Ramos (cell line): ENCODE measurements at regions not wholly inside any gene's neighbourhood (a gene's known extent, or its start where the extent isn't known, plus 50 kb on each side); places are given as distances from the start of the nearest gene placed in this dataset.

Source experiments
- in situ Hi-C: fragments of 300-500 bp; cut with MboI; formaldehyde crosslinking; loops from one replicate; pipeline ENCODE4 v1.14.3; 2022; ENCODE audit warnings: low sequenced_read_pairs; ENCODE audit not compliant: unreplicated experiment

- in situ Hi-C loops: loop anchor here (5.0 kb wide), 2 partner anchors 100 to 230 kb away; no protein-coding TSS in a partner anchor
Observed at GRCh38 chr11:11022125-11022730, 164.4 kb upstream of the ZBED5 start.

- in situ Hi-C loops: loop anchor here (5.0 kb wide), 2 partner anchors 99 to 229 kb away; no protein-coding TSS in a partner anchor
Observed at GRCh38 chr11:11021563-11021962, 163.7 kb upstream of the ZBED5 start.

- in situ Hi-C loops: loop anchor here (5.0 kb wide), 2 partner anchors 98 to 228 kb away; no protein-coding TSS in a partner anchor
Observed at GRCh38 chr11:11020747-11021149, 162.9 kb upstream of the ZBED5 start.

GRCh38 chr11:11020219-11020726 lies 162.4 kb upstream of the ZBED5 start:
- in situ Hi-C loops: loop anchor here (5.0 kb wide), 2 partner anchors 98 to 228 kb away; no protein-coding TSS in a partner anchor

GRCh38 chr11:11016943-11017342 lies 159.1 kb upstream of the ZBED5 start:
- in situ Hi-C loops: no loop called here

- in situ Hi-C loops: no loop called here
Observed at GRCh38 chr11:11016068-11016467, 158.2 kb upstream of the ZBED5 start.

GRCh38 chr11:11011617-11012016 lies 153.8 kb upstream of the ZBED5 start:
- in situ Hi-C loops: no loop called here

GRCh38 chr11:11010624-11011127 lies 152.8 kb upstream of the ZBED5 start:
- in situ Hi-C loops: no loop called here

- in situ Hi-C loops: no loop called here
Observed at GRCh38 chr11:11009179-11009578, 151.3 kb upstream of the ZBED5 start.

GRCh38 chr11:11004069-11004468 lies 146.2 kb upstream of the ZBED5 start:
- in situ Hi-C loops: no loop called here

GRCh38 chr11:11003226-11003625 lies 145.4 kb upstream of the ZBED5 start:
- in situ Hi-C loops: no loop called here

GRCh38 chr11:11000579-11001283 lies 142.9 kb upstream of the ZBED5 start:
- in situ Hi-C loops: no loop called here

- in situ Hi-C loops: no loop called here
Observed at GRCh38 chr11:10998674-10999073, 140.8 kb upstream of the ZBED5 start.

- in situ Hi-C loops: no loop called here
Observed at GRCh38 chr11:10996678-10997077, 138.8 kb upstream of the ZBED5 start.

GRCh38 chr11:10993640-10994039 lies 135.8 kb upstream of the ZBED5 start:
- in situ Hi-C loops: no loop called here

- in situ Hi-C loops: no loop called here
Observed at GRCh38 chr11:10993186-10993585, 135.3 kb upstream of the ZBED5 start.

GRCh38 chr11:10991393-10991792 lies 133.5 kb upstream of the ZBED5 start:
- in situ Hi-C loops: no loop called here

- in situ Hi-C loops: no loop called here
Observed at GRCh38 chr11:10990637-10991193, 132.9 kb upstream of the ZBED5 start.

GRCh38 chr11:10990160-10990559 lies 132.3 kb upstream of the ZBED5 start:
- in situ Hi-C loops: no loop called here

GRCh38 chr11:10986006-10986405 lies 128.2 kb upstream of the ZBED5 start:
- in situ Hi-C loops: no loop called here

- in situ Hi-C loops: no loop called here
Observed at GRCh38 chr11:10984742-10985141, 126.9 kb upstream of the ZBED5 start.
